SU-DHL-6 (cell line): ENCODE measurements at regions not wholly inside any gene's neighbourhood (a gene's known extent, or its start where the extent isn't known, plus 50 kb on each side); places are given as distances from the start of the nearest gene placed in this dataset.

ENCODE experiments used
- EZH2phosphoT487 ChIP-seq: fragments of 200-600 bp; sonication (generic), shearing (Covaris generic); conservative IDR thresholded peaks from 2 replicates; pipeline ENCODE4 v1.6.1; 2018; ENCODE audit warnings: mild to moderate bottlenecking, antibody characterized with exemption, low read length, moderate library complexity, mixed read lengths
- TF ChIP-seq, protein P1 (sequence below): fragments of 200-600 bp; sonication (generic); IDR thresholded peaks from one replicate; pipeline ENCODE4 v1.5.1; 2017; ENCODE audit warnings: antibody characterized with exemption, mild to moderate bottlenecking, low read length, moderate library complexity; ENCODE audit not compliant: insufficient read depth, poor library complexity, severe bottlenecking

DNA sequence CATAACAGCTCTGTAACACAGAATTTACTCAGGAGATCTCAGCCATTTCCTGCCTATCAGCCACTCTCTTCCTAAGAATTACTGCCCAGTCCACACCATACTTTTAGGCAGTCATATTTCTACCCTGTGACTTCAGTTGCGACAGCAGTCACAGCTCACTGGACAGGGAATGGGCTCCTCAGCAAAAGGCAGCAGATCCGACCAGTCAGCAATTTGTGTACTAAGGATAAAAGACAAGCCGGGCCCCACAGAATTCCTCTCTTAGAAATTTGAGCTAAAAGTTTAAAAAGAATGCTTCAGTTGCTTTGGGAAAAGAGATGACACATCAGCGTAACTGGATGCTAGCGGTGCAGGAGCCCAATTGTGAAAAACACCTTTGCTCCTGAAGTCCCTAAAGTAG is 172.1 kb downstream of the ENC1 start:
- TF ChIP-seq, protein P1, sequence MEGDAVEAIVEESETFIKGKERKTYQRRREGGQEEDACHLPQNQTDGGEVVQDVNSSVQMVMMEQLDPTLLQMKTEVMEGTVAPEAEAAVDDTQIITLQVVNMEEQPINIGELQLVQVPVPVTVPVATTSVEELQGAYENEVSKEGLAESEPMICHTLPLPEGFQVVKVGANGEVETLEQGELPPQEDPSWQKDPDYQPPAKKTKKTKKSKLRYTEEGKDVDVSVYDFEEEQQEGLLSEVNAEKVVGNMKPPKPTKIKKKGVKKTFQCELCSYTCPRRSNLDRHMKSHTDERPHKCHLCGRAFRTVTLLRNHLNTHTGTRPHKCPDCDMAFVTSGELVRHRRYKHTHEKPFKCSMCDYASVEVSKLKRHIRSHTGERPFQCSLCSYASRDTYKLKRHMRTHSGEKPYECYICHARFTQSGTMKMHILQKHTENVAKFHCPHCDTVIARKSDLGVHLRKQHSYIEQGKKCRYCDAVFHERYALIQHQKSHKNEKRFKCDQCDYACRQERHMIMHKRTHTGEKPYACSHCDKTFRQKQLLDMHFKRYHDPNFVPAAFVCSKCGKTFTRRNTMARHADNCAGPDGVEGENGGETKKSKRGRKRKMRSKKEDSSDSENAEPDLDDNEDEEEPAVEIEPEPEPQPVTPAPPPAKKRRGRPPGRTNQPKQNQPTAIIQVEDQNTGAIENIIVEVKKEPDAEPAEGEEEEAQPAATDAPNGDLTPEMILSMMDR: no peak
- no peak for TF ChIP-seq EZH2phosphoT487
